DMS 273 (cell line): ENCODE measurements at regions not wholly inside any gene's neighbourhood (a gene's known extent, or its start where the extent isn't known, plus 50 kb on each side); places are given as distances from the start of the nearest gene placed in this dataset.
"Not testable (repeated sequence)": the region's sequence is repeated elsewhere in the genome, so short reads cannot be mapped to it uniquely, and the experiment has no call there.

ENCODE experiments used
- DNase-seq: peaks from one replicate; lab custom pipeline; 2025; ENCODE audit not compliant: unreplicated experiment; lab: John Stamatoyannopoulos, UW

DNA sequence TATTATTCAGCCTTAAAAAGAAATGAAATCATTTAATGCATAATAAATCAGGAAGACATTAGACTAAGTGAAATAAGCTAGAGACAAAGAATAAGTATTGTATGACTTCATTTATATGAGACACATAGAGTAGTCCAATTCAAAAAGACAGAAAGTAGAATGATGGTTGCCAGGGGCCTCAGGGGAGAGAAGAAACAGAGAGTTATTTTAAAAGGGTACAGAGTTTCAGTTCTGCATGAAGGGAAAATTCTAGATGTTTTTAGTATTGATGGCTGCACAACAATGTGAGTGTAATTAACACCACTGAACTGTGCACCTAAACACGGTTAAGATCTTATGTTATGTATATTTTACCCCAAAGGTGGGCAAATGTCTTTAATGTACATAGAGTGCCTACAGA lies 1407.9 kb upstream of the MAP3K7 start:
- no peak for DNase-seq

DNA sequence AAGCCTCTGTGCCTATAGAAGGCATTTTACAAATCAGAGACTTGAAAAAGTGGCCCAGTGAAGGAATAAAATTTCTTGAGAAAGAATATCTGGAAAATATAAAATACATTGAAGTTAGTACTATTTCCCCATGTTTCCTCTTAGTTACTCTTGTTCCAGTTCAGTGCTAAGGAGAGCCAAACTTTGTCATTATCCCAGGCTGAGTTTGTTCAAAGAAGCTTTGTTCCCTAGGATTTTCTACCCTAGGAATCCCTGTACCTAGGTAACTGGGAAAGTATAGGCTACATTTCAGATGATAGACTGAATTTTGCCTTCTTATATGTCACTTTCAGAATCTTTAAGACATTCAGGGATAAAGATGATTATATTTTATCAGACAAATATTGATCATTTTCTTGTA lies 1395.7 kb upstream of the MAP3K7 start:
- no peak for DNase-seq

DNA sequence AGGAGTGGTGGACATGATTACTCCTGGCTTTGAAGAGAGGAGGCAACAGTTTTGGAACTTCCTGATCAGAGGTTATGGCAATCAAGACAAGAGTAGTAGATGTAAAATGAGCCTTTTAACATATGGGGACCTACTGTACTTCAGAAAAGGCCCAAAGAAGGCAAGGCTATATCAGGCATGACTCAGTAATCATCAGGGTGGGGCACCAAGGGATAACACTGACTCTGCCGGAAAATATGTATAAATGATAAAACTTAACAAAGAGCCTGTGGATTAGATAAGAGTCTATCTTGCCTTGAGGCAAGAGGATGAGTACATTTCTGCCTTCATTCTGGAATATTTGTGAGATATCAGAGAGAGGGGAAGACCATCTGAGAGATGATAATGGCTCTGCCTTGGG lies 1389.9 kb upstream of the MAP3K7 start:
- DNase-seq: no peak

- DNase-seq: no peak
Measured at GRCh38 chr6:91970700-91971099, 1383.8 kb upstream of the MAP3K7 start.

GRCh38 chr6:91965872-91966271 lies 1379.0 kb upstream of the MAP3K7 start:
- no peak for DNase-seq

DNA sequence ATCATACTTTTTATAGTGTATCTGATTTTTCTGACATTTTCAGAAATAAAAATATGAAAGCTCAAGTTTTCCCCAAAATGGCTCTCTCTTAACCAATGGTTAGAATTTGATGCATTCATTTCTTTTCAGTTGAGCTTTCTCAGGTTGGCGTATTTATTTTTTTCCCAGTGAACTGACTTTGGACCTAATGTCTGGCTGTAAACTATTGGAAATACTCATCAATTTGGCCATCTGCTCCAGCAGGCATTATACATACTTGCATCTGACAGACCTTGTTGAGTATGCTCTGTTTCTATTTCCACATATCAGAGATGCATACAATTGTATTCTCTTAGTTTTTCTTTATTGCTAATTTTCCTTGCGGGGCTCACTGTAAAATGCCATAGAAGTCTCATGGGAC lies 1374.8 kb upstream of the MAP3K7 start:
- DNase-seq: no peak

DNA sequence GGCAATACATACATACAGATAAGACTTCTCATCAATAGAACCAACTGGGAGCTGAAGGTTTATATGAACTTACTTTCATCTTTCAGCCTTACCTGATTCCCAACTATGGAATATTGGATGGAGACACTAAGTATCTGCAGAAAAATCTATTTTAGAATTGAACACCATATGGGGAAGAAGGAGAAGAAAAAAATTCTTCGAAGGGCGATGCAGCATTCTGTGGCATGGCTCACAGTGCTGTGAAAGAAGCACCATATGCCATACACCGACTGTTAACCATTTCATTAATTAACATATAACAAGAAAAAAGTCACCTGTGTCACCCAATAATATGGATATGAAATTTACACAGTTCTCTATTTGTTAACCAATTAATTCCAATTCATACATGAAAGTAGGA lies 1374.4 kb upstream of the MAP3K7 start:
- DNase-seq: peak; percentile 17

- DNase-seq: no peak
Measured at GRCh38 chr6:91941838-91942237, 1355.0 kb upstream of the MAP3K7 start.

DNA sequence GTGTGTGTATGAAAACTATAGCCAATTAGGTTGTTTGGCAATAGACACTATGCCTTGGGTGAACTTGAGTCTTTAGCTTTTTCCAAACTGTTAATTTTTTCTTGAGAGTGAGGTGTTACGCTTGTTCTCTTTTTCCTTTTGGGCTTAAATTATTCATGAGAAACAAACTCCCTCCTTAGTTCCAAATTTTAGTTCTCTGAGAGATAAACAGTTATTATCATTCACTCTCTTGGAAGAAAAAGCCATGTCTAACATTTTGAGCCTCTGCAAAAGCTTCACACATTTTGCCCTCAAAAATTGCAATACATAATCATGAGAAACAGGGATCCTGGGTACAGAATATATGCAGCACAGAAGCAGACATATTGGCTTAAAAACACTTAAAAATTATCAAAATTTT lies 1353.9 kb upstream of the MAP3K7 start:
- DNase-seq: no peak

DNA sequence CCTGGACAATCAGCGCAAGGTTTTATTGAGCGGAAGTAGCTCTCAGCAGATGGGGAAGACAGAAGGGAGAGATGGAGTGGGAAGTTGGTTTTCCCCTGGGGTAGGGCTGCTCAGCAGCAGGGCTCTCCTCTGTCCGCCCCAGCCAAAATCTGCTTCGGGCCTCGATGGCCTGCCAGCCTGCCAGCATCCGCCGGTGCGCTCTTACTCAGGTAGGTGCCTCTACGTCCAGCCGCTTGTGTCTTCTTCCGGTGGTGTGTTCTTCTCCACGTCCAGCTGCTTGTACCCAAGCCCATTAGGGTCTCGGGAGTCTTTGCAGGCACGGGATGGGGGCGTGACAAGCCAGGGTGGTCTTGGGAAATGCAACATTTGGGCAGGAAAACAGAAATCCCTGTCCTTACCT lies 1340.0 kb upstream of the MAP3K7 start:
- no peak for DNase-seq

DNA sequence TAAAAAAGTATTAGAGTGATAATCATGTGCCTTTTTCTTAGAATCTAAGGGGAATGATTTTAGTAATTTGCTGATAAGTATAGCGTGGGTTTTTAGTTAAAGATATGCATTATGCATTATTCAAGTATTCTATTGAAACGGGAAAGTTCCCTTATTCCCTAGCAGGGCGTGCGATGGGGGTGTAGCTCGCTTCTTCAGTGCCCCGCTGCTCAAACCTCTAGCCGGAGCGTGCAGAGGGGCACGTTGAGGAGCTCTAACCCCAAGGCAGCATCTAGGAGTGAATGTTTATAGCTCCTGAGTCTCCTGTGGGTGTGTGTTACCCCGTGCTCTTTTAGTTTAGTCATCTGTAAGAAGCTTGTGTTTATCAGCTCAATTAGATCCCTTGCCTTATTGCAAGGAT lies 1339.5 kb upstream of the MAP3K7 start:
- DNase-seq: no peak

GRCh38 chr6:91911945-91912344 lies 1325.1 kb upstream of the MAP3K7 start:
- no peak for DNase-seq

- DNase-seq: no peak
Measured at GRCh38 chr6:91904586-91905164, 1317.8 kb upstream of the MAP3K7 start.

DNA sequence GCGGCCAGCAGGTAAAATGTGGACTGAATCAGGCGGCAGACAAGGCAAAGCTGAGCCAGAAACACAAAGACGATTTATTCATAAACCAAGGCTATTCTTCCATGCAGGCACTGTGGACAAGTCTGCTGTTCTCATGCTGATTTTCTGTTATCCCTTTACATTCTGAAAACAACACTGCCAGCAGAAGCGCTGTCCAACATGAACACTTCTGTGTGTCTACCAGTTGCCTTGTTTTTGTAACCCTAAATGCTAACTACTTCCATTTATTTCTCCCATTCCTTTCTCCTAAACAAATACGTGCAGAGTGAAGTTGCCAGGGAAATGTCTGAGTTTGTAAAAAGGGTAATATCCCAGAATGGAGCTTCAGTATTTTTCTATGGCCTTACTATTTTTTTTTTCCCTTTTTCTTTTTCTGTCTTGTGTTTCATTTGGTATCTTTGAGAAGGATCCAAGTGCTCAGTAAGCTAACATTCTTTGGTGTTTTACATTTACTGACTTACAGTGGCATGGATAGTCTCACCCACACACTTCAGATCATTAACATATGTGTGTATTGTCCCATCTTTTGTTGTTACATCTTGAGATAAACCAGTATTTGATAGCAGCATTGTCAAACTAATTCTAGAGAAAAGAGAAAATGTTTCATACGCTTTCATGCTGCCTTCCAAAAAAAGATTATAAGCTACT lies 1308.9 kb upstream of the MAP3K7 start:
- no peak for DNase-seq

- peak; percentile 20 for DNase-seq
Measured at GRCh38 chr6:91886183-91886795, 1299.4 kb upstream of the MAP3K7 start.

DNA sequence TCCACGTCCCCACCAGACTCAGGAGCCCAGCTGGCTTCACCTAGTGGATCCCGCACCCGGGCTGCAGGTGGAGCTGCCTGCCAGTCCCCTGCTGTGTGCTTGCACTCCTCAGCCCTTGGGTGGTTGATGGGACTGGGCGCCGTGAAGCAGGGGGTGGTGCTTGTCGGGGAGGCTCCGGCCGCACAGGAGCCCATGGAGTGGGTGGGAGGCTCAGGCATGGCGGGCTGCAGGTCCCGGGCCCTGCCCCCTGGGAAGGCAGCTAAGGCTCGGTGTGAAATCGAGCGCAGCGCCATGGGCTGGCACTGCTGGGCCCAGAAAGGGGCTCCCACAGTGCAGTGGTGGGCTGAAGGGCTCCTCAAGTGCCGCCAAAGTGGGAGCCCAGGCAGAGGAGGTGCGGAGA lies 1294.9 kb upstream of the MAP3K7 start:
- DNase-seq: not testable (repeated sequence)

GRCh38 chr6:91879386-91879995 lies 1292.6 kb upstream of the MAP3K7 start:
- DNase-seq: no peak

GRCh38 chr6:91877994-91878393 lies 1291.1 kb upstream of the MAP3K7 start:
- no peak for DNase-seq

DNA sequence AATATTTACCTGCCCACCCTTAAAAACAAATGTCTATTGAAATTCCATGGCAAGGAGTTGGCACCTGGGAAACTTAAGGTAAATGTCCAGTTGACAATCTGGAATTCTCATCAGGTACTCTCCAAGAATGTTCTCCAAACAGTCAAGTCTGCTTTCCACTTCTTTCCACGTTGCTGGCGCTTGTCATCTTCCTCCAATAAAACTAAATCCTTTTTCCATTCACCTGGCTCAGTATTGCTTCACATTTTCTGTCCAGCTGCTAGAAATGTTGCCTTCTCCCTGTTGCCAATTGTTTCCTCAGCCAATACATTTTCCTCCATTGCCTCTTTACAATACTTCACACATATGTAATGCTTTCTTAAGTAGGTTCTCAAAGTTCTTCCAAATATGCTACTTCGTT lies 1288.1 kb upstream of the MAP3K7 start:
- no peak for DNase-seq

- no peak for DNase-seq
Measured at GRCh38 chr6:91868539-91869202, 1281.8 kb upstream of the MAP3K7 start.

DNA sequence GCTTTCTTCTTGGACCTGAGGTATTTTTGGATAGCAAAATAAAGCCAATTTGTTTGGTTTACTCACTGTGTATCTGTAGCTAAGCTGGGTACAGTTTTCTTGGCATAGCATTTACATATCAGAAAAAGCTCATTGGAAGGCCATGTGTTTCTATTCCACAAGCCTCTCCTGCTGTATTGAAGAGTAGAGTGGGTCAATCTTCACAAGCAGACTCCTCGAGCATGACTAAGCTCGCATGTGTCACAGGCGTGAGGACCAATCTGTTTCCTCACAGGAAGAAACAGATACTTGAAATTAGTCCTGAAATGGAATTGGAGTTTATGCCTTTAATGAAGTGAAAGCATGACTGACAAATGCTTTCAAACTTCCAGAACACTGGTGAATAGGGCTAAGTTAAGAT lies 1279.0 kb upstream of the MAP3K7 start:
- DNase-seq: no peak

- no peak for DNase-seq
Measured at GRCh38 chr6:91864911-91865310, 1278.0 kb upstream of the MAP3K7 start.
